Ascending aorta (tissue), 2 donors: ENCODE measurements at regions not wholly inside any gene's neighbourhood (a gene's known extent, or its start where the extent isn't known, plus 50 kb on each side); places are given as distances from the start of the nearest gene placed in this dataset.
"Not testable (repeated sequence)": the region's sequence is repeated elsewhere in the genome, so short reads cannot be mapped to it uniquely, and the experiment has no call there.

Experiments
- DNase-seq, 2 donors: peaks; one replicate each; pipeline ENCODE4 v3.0.0-alpha.2; 2019; ENCODE audit warnings: low spot score in 2 of 2
- H3K27ac ChIP-seq, 2 donors: fragments of 200-600 bp; sonication (generic); one replicate each; pipeline ENCODE4 v1.5.1; 2016 to 2017; ENCODE audit warnings: mild to moderate bottlenecking in 1 of 2
- H3K27me3 ChIP-seq: fragments of 200-600 bp; sonication (generic); one replicate; pipeline ENCODE4 v1.5.1; 2017
- H3K36me3 ChIP-seq, 2 donors: fragments of 200-600 bp; sonication (generic); one replicate each; pipeline ENCODE4 v1.5.1; 2016
- H3K4me1 ChIP-seq, 2 donors: fragments of 200-600 bp; sonication (generic); one replicate each; pipeline ENCODE4 v1.5.1; 2016 to 2017; ENCODE audit warnings: mild to moderate bottlenecking in 1 of 2
- H3K4me3 ChIP-seq, 2 donors: fragments of 200-600 bp; sonication (generic); one replicate each; pipeline ENCODE4 v1.5.1; 2016 to 2017; ENCODE audit warnings: mild to moderate bottlenecking in 1 of 2
- H3K9me3 ChIP-seq, 2 donors: fragments of 200-600 bp; sonication (generic); one replicate each; pipeline ENCODE4 v1.5.1; 2016
- intact Hi-C: fragments of 100-400 bp; cut with DNase I; formaldehyde crosslinking; loops from one replicate; pipeline ENCODE4 v1.15.1; 2023
- TF ChIP-seq, protein P1 (sequence below), 3 experiments: fragments of 200-600 bp in 2 of 3; fragments of 450-650 bp in 1 of 3; sonication (generic) in 2 of 3; IDR thresholded peaks; one replicate each; pipeline ENCODE4 v1.5.1; 2016 to 2019; ENCODE audit warnings: antibody characterized with exemption in 3 of 3, mild to moderate bottlenecking in 1 of 3, moderate library complexity in 1 of 3

DNA sequence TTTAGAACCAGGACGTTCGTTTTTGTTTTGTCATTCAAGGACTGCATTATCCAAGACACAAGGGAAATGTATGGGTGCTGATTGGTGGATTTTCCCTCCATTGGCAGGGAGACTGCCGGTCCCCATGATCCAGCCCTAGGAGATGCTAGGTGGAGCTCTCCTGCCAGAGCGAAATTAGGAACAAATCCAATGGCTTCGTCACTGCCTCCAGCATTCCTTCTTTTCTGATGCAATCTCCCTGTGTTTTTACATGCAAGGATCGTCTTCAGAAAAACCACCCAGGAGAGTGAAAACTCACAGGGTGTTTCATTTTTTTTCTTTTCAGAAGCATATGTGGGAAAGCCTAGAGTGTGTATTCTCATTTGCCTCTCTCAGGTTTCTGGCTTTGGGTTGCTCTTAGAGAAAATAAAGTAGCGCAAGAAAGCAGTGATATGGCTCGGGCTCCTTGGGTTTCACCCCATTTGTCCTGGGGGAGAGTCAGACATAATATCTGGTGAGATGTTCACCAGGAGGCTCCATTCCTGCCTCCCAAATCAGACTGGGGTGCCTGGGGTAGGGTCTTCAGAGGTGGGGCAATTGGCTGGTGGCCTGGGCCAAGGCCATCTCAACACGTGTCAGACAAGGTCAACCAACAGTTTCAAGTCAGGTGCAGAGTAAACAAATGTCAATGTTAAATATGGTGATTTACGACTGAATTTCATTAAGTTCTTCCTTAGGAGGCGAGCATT, 450.9 kb upstream of the MKI67 start:
- TF ChIP-seq, protein P1, sequence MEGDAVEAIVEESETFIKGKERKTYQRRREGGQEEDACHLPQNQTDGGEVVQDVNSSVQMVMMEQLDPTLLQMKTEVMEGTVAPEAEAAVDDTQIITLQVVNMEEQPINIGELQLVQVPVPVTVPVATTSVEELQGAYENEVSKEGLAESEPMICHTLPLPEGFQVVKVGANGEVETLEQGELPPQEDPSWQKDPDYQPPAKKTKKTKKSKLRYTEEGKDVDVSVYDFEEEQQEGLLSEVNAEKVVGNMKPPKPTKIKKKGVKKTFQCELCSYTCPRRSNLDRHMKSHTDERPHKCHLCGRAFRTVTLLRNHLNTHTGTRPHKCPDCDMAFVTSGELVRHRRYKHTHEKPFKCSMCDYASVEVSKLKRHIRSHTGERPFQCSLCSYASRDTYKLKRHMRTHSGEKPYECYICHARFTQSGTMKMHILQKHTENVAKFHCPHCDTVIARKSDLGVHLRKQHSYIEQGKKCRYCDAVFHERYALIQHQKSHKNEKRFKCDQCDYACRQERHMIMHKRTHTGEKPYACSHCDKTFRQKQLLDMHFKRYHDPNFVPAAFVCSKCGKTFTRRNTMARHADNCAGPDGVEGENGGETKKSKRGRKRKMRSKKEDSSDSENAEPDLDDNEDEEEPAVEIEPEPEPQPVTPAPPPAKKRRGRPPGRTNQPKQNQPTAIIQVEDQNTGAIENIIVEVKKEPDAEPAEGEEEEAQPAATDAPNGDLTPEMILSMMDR (IDR thresholded peaks at IDR 0.05): no peak
- intact Hi-C loops: no loop called here
- no peak for DNase-seq
- Histone ChIP-seq H3K4me1 (no peaks in the 10 kb centered on the region), H3K27ac (no peak overlapping the region), H3K9me3 (no peaks in the 10 kb centered on the region), H3K4me3 (no peak overlapping the region), H3K27me3 (no peaks in the 10 kb centered on the region), H3K36me3 (no peaks in the 10 kb centered on the region)

DNA sequence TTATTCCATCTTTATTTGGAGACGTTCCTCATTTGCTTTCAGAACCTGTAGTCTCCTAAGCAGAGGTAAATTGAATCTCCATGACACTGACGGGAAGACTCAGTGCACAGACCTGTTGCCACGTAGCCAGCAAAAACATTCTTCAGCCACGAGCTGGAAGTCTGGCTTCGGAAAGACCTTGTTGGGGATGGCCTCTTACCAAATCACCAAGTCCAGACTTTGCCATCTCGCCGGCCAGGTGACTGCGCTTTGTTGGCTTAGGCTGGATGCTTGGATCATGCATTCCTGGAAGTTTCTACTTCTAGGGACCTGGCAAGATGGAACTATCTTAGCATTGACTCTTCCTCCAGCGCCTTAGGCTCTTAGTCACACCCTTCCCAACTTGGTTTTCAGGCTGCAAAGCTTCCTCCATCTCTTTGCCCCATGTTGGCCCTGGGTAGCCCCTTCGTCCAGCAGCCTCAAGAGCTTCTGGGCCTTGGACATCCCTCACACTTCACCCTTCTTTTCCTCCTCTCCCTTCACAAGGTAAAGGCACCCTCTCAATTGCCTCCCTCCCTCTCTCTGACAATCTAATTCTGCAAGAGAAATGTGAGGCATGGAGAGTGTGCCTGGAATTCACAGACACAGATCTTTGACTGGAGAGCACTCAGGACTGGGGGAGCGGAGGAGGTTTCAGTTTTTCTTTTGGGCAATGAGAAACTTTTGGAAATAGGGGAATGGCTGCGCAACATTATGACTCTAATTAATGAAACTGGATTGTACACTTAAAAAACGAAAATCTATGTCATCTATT, 451.9 kb upstream of the MKI67 start:
- H3K4me1 ChIP-seq: no peaks in the 10 kb centered on the region
- H3K27ac ChIP-seq: no peak overlapping the region
- H3K4me3 ChIP-seq: no peak overlapping the region
- intact Hi-C loops: no loop called here
- no peak for DNase-seq
- no peaks in the 10 kb centered on the region for H3K36me3 ChIP-seq
- H3K27me3 ChIP-seq: no peaks in the 10 kb centered on the region
- TF ChIP-seq, protein P1 (IDR thresholded peaks at IDR 0.05): no peak
- no peaks in the 10 kb centered on the region for H3K9me3 ChIP-seq

DNA sequence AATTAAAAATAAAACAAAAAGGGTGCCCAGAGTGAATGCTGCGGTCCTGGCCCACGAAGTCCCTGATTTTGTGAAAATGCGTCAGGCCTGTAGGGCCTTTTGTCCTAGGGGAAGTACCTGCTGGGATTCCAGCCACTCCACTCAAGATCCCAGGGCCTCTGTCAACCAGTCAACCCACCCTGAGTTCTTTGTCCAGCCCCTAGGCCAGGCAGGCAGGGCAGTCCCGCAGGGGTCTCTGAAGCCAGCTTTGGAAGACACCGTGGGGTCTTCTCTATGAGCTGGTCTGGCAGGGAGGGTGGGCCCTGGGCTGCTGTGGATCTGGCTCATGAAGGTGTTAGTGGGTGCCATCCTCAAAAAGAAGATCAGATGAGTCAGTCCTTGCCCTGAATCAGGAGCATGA, 452.5 kb upstream of the MKI67 start:
- intact Hi-C loops: no loop called here
- DNase-seq: no peak
- H3K36me3 ChIP-seq: no peaks in the 10 kb centered on the region
- H3K27ac ChIP-seq: no peak overlapping the region
- H3K9me3 ChIP-seq: no peaks in the 10 kb centered on the region
- no peaks in the 10 kb centered on the region for H3K4me1 ChIP-seq
- TF ChIP-seq, protein P1 (IDR thresholded peaks at IDR 0.05): no peak
- H3K27me3 ChIP-seq: no peaks in the 10 kb centered on the region
- H3K4me3 ChIP-seq: no peak overlapping the region

DNA sequence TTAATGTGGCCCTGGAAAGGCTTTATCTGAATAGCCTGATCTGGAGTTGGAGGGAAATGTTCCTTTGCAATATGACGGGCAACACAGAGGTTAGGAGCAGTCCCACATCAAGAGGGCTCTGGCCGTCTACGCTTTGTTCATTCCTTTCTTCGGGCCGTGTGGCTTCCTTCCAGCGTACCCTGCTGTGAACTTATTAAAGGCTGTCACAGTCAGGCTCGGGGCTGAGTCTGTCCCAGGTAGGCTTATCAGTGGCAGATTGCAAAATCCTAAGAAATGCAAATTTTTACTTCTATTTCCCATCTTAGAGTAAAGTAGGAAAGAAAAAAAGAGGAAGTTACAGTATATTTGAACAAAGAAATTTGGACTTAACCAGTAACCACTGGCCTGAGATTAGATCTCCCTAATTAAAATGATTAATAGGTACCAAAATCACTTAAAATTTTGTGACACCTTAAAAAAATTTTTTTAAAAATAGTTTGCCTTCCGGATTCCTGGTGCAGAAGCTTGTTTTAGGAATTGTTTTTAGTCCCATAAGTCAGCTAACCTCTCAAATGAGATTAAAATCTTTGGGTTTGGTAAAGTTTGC, 453.1 kb upstream of the MKI67 start:
- no peak for DNase-seq
- Histone ChIP-seq H3K4me1 (no peaks in the 10 kb centered on the region), H3K36me3 (no peaks in the 10 kb centered on the region), H3K4me3 (no peak overlapping the region), H3K27me3 (no peaks in the 10 kb centered on the region), H3K27ac (no peak overlapping the region), H3K9me3 (no peaks in the 10 kb centered on the region)
- intact Hi-C loops: no loop called here
- TF ChIP-seq, protein P1 (IDR thresholded peaks at IDR 0.05): no peak

DNA sequence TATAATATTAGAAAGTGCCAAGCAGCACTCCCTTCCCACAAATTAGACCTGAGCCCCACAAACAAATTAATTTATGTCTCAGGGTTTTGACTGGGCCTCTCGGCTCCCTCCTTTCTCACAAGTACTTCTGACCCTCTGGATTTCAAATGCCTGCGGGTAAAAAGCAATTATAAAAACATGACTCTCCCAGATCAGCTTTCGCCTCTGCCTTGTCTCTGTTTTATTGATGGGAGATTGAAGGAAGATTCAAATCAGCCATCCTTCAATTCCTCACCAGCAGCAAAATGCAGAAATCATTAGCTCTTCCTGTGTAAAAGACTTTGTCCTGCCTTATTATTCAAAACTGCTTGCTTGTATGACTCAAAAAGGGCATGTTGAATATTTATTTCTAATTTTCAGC, 453.7 kb upstream of the MKI67 start:
- TF ChIP-seq, protein P1 (IDR thresholded peaks at IDR 0.05): no peak
- DNase-seq: no peak
- Histone ChIP-seq H3K4me3 (no peak overlapping the region), H3K4me1 (no peaks in the 10 kb centered on the region), H3K27ac (no peak overlapping the region), H3K9me3 (no peaks in the 10 kb centered on the region), H3K27me3 (no peaks in the 10 kb centered on the region), H3K36me3 (no peaks in the 10 kb centered on the region)
- intact Hi-C loops: no loop called here

DNA sequence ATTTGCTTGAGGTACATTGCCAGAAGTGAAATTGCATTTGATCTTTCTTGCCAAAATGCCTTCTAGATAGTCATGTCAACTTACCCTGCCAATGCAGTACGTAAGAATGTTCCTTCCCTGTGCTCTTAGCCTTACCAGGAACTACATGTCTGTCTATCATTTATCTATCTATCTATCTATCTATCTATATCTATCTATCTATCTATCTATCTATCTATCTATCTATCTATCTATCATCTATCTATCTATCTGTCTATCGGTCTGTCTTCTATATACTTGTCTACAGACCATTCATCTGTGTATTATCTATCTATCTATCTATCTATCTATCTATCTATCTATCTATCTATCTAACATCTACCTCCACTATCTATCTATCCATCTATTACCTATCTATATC, 456.9 kb upstream of the MKI67 start:
- H3K9me3 ChIP-seq, H3K27ac ChIP-seq, H3K27me3 ChIP-seq, H3K36me3 ChIP-seq, DNase-seq, H3K4me3 ChIP-seq, H3K4me1 ChIP-seq, intact Hi-C loops: not testable (repeated sequence)

DNA sequence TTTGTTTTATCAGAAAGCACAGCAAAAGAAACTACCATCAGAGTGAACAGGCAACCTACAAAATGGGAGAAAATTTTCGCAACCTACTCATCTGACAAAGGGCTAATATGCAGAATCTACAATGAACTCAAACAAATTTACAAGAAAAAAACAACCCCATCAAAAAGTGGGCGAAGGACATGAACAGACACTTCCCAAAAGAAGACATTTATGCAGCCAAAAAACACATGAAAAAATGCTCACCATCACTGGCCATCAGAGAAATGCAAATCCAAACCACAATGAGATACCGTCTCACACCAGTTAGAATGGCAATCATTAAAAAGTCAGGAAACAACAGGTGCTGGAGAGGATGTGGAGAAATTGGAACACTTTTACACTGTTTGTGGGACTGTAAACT, 460.4 kb upstream of the MKI67 start:
- H3K27ac ChIP-seq, H3K4me1 ChIP-seq, intact Hi-C loops, H3K9me3 ChIP-seq, H3K36me3 ChIP-seq, DNase-seq, H3K4me3 ChIP-seq, H3K27me3 ChIP-seq: not testable (repeated sequence)
